ENCODE measurements at regions not wholly inside any gene's neighbourhood (a gene's known extent, or its start where the extent isn't known, plus 50 kb on each side); places are given as distances from the start of the nearest gene placed in this dataset.
A peak's percentile ranks its signal among the peaks of the same experiment; 100 is the strongest.

DNA sequence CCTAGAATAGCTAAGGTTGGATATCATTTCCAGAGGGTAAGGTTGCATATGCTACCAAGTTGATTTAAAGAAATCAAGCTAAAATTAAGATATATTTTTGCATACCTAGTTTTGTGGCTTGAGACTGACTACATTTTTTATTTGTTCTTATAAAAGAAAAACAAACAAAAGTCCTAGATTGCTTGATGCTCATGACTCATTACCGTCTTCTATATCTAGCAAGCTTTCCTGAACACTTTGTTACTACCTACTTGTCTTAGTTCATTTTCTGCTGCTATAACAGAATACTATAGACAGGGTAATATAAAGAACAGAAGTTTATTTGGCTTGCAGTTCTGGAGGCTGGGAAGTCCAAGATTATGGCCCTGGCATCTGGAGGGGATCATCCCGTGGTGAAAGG is 152.1 kb upstream of the THRB start:
- no peak for DNase-seq

DNA sequence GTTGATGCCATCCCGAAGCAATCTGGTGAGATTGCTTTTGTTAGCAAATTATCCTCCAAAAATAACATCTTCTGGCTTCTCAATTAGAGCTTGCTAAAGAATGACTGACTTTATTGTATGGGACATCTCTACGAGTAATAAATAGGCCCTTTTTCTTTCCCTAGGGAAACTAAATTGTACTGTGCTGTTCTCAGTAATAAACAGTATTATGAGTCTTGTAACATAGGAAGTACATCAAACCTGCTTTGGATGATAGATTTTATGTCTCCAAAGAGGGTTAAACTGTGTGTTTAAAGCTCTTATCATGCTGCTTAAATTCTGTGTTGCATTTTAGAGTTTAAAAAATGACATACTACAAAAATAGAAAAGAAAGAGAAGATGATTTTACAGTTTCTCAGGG is 153.4 kb upstream of the THRB start:
- no peak for DNase-seq

DNA sequence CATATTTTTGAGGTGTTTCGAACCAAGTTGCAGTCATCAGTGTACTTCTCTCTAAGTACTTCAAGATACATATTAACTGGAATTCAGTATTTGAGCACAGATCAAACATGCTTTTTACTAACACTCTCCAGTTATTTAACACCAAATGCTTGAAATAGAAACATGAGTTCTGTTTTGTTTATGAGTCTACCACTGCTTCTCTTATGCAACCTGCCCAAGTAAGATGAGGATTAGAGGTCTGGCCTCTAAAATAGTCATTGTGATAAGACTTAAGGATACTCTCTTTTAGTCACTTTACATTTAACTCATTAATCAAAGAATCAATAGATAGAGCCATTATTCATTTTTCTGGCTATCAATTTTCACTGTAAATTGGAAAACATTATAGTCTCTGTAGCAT is 156.2 kb upstream of the THRB start:
- DNase-seq, result no peak

DNA sequence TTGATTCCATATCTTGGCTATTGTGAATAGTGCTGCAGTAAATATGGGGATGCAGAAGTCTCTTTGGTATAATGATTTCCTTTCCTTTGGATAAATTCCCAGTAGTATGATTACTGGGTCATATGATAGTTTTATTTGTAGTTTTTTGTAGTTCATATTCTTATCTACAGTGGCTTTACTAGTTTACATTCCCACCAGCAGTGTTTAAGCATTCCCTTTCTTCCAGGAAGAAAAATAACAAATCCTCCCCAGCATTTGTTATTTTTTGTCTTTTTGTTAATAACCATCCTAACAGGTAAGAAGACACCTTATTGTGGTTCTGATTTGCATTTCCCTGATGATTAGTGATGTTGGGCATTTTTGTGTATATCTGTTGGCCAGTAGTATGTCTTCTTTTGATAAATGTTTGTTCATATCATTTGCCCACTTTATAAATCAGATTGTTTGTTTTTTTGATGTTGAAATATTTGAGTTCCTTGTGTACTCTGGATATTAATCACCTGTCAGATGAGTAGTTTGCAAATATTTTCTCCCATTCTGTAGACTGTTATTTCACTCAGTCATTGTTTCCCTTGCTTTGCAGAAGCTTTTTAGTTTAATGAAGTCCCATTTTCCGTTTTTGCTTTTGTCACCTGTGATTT is 163.3 kb upstream of the THRB start:
- DNase-seq, result no peak

- DNase-seq, result no peak
These were observed 166.5 kb upstream of the THRB start for GRCh38 chr3:24661175-24661584.

DNA sequence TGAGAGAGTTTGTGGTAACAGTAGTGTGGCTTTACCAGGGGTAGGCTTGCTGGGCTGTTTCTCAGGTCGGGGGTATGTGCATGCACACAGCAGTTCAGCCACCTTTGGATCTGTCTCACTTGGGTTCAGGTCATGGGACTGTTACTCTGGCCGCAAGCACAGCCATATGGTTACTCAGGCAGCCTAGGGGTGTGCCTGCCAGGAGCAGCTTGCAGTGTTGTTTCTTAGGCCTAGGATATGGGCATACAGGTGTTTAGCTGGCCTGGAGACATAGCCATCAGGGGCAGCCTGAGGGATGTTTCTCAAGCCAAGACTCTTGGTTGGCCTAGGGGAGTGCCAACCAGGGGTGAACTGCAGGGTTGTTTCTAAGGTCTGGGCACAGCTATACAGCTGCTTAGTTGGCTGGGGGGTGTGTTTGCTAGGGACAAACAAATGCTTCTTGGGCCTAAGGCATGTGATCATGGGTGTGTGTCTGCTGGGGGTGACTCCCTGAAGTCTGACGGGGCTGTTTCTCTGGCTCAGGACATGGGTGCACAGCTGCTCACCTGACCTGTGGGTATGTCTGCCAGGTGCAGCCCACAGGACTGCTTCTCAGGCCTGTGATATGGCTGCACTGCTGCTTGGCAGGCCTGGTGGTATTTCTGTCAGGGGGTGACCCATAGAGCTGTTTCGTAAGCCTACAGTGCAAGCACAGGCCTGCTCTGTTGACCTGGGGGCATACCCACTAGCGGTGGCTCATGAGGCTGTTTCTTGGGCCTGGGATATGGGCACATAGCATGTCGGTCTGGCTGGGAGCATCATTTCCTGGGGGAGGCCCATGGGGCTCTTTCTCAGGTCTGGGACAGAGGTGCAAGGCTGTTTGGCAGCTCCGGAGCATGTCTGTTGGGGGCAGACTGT is 168.0 kb upstream of the THRB start:
- DNase-seq, result no peak

- no peak for DNase-seq
These were observed 168.8 kb upstream of the THRB start for GRCh38 chr3:24663406-24663805.

DNA sequence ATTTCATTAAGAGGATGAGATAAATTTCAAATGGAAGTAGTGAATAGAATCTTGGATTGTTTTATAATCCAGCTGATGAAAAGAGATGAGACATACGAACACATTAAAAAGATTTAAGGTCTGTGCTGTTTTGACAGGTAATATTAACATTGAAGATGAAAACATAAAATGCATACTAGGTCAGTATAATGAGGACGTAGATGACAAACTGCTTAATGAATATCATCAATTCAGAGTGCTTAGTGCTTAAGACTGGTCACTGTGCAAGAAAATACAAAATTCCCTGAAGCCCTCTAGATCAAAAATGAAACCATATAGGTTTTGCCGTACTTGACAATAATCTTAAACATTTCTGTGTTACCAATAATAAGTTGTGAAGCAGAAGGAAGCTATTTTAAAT is 173.4 kb upstream of the THRB start:
- DNase-seq, result no peak

- no peak for DNase-seq
These were observed 176.2 kb upstream of the THRB start for GRCh38 chr3:24670871-24671270.

- no peak for DNase-seq
These were observed 178.9 kb upstream of the THRB start for GRCh38 chr3:24673596-24673995.

DNA sequence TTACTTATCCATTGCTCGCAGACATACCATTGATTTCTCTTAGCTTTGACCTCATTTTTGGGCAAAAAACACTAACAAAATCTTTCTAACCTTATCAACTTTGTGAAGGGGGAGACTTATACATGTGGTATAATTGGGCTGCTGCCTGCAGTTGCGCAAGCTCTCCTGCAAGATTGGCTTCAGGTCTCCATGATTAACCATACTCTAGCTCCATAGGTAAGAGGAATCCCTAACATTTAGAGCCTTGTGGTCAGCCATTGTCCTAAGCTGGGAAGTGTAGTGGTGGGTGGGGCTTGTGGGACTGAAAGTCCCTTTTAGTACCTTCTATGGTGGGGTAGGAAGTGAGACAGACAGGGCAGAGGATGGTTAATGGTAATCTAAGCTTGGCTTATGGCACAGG is 179.6 kb upstream of the THRB start:
- DNase-seq, result no peak

DNA sequence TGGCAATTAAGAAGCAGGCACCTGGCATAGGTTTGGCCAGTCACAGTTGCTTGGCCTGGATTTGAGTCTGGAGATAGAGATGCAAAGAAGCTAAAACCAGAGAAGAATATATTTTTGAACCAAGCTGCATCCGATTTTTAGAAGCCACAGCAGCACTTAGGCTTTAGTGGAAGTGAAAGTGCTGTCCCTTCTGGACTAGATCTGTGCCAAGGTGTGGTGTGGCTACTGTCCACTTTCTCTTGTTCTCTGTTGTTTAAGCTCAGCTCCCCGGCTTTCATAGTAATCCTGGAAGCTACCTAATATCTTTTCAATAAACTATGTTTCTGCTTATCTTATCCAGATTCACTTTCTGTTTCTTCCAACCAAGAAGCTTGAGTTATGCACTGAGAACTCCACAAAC is 183.4 kb upstream of the THRB start:
- no peak for DNase-seq

DNA sequence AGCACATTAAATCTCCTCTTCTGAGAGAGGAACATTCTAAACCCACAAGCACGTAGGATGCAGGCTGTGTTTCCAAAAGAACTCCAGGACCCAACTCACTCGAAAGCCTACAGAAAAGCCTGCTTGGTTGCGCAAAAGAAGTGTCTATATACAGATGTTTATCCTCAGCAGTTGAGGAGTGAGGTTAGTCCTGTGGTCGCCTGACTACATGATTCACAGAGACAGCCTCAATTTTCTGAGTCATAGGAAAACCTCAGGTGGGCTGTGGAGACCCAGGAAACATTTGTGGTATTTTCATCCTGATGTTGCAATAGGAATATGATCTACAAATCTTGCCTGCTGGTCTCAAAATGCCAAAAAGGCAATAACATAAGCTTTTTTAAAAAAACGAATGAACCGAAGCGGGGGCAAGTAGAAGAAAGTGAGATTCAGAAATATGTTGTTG is 183.8 kb upstream of the THRB start:
- DNase-seq, result no peak

- DNase-seq, result no peak
These were observed 184.8 kb upstream of the THRB start for GRCh38 chr3:24679429-24679828.

GRCh38 chr3:24680214-24680967 is 185.7 kb upstream of the THRB start:
- peak; percentile 6 for DNase-seq

DNA sequence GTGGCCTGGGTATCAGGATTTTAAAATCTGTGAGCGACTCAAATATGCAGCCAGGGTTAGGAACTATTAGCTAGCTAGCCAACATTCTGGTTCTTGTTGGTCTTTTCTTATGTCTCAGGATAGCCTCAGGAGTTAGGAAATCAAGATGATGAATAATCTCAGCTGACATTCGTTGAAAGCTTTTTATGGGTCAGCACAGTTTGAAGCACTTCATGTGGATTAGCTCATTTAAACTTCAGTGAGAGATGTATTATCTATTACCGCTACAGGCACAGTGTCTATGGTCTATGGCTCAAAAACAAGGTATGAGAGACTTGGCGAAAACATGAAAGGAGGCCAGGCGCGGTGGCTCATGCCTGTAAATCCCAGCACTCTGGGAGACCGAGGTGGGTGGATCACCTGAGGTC is 187.5 kb upstream of the THRB start:
- no peak for DNase-seq

DNA sequence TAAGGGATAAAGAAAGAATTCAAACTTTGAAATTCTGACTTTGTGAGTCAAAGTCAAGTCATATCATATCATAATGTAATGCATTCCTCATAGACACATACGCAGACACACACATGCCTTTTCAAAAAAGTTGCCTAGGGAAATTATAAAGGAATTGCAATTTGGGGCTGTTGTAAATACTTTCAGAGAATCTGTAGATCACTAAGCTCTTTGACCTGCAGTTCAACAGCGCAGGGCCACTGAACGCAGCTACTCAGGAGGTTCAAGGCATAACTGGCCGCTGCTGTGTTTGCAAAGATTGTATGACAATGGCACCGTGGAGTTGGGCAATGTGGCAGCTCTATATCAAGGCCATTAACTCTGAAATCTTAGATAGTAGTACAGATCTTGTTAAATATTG is 188.4 kb upstream of the THRB start:
- no peak for DNase-seq

GRCh38 chr3:24683633-24684384 is 189.2 kb upstream of the THRB start:
- DNase-seq, result peak; percentile 34

GRCh38 chr3:24684506-24685023 is 189.9 kb upstream of the THRB start:
- no peak for DNase-seq

DNA sequence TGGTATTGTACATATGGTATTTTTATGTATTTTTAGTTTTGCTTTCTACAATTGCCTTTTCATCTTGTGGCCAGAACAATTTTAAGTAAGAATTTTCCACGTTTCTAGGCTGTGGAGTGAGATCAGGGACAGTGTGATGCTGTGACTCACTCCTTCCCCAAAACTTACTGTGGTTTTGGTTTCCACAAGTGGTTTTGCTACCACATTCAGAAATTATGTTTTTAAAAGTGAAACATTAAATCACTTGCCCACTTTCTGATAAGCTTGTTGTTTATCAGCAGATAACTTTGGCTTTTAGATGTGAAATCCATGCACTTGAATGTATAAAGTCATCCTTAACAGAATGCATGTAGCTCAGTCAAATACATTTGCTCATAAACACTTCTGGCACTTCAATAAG is 192.2 kb upstream of the THRB start:
- DNase-seq, result no peak

DNA sequence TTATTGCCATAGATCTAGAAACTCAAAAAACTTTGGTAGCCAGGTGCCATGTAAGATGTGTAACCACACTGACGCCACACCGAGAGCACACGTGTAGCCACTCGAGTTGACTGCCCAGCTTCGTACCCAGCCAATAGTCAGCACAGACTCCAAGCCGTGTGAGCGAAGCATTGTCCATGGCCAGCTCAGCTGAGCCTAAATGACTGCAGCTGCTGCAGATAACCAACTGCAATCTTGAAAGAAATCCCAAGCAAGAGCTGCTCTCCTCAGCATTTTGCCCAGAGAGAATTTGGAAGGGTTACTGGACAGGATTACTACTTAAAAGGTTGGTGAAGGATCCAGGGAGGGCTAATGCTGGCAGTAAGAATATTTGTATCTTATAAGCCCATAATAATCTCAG is 193.0 kb upstream of the THRB start:
- no peak for DNase-seq

DNA sequence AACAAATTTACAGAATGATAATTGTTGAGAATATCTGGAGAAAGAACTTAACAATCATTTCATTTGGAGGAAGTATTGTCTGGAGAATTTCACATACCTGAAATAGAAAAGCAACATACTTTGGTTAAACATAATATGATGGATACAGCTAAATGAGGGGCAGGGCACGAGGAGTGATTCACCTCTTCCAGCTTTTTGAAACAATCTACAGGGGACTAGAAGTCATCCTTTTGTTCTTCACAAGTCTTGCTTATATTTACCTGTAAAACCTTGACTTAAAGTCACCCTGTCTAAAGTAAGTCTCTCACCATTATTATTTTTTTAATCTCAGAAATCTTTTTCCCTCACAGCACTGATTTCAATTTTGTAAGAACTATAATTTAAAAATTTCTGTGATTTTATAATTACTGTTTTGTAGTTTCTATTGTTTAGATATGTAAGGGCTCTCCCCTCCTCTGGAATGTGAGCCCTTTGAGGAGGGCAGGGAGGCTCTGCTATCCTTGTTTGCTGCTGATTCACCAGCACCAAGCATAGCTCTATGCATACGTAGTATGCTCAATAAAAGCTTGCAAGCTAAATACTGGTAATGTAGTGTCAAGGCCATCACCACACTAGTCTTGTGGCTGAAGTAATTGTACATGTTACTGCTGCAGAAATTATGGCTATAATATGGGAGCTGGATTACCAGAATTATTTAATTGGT is 193.9 kb upstream of the THRB start:
- DNase-seq, result no peak

Measured in NCI-H2029 treated with DMSO at 0.1 percent for 48 hours (cell line).